Ovary (tissue), 3 donors: ENCODE measurements at regions not wholly inside any gene's neighbourhood (a gene's known extent, or its start where the extent isn't known, plus 50 kb on each side); places are given as distances from the start of the nearest gene placed in this dataset.

Experiments
- POLR2A ChIP-seq: fragments of 450-650 bp; IDR thresholded peaks from one replicate; pipeline ENCODE4 v1.6.1; 2017; ENCODE audit warnings: antibody characterized with exemption, mild to moderate bottlenecking, moderate library complexity
- TF ChIP-seq, protein P1 (sequence below), 3 donors: fragments of 450-650 bp in 2 of 3; fragments of 200-600 bp in 1 of 3; IDR thresholded peaks; one replicate each; pipeline versions ENCODE4 v1.5.1 to v1.8.0; 2016 to 2022; ENCODE audit warnings: antibody characterized with exemption in 3 of 3, mild to moderate bottlenecking in 1 of 3
- donor health status: DM: no; HTN: no; CAD: no.

DNA sequence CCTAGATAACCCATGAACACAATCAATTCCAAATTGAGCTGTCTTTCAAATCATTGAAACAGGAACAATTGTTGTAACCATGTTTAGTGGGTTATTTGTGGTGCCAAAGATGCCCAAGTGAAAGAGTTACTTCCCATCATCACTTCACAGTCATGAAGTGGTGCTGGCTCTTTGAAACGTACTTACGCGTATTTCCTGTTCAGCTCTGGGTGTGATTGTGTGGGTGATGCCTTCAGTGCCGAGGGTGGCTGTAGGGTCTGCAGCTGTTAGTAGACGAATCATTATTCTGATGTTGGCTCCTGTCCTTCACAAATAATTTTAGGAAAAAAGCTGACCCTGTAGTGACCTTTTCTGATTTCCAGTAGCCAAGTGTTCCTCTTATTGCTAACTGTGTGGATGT lies 323.1 kb upstream of the KIAA1217 start:
- TF ChIP-seq, protein P1, sequence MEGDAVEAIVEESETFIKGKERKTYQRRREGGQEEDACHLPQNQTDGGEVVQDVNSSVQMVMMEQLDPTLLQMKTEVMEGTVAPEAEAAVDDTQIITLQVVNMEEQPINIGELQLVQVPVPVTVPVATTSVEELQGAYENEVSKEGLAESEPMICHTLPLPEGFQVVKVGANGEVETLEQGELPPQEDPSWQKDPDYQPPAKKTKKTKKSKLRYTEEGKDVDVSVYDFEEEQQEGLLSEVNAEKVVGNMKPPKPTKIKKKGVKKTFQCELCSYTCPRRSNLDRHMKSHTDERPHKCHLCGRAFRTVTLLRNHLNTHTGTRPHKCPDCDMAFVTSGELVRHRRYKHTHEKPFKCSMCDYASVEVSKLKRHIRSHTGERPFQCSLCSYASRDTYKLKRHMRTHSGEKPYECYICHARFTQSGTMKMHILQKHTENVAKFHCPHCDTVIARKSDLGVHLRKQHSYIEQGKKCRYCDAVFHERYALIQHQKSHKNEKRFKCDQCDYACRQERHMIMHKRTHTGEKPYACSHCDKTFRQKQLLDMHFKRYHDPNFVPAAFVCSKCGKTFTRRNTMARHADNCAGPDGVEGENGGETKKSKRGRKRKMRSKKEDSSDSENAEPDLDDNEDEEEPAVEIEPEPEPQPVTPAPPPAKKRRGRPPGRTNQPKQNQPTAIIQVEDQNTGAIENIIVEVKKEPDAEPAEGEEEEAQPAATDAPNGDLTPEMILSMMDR (IDR thresholded peaks at IDR 0.05), result no peak
- TF ChIP-seq POLR2A, result no peak
